Tibial nerve (tissue), 4 donors: ENCODE measurements at regions not wholly inside any gene's neighbourhood (a gene's known extent, or its start where the extent isn't known, plus 50 kb on each side); places are given as distances from the start of the nearest gene placed in this dataset.

Source experiments
- DNase-seq, 2 donors: peaks; one replicate each; pipeline ENCODE4 v3.0.0-alpha.2; 2019; ENCODE audit warnings: low spot score in 2 of 2
- H3K27ac ChIP-seq, 4 donors: fragments of 200-600 bp; sonication (generic) in 3 of 4; one replicate each; pipeline ENCODE4 v1.5.1; 2017 to 2019; ENCODE audit warnings: mild to moderate bottlenecking in 1 of 4
- H3K27me3 ChIP-seq, 2 donors: fragments of 200-600 bp; sonication (generic) in 1 of 2; one replicate each; pipeline versions ENCODE4 v1.5.1 to v1.6.0; 2017 to 2019
- H3K36me3 ChIP-seq, 3 donors: fragments of 200-600 bp; sonication (generic); one replicate each; pipeline ENCODE4 v1.5.1; 2018 to 2019
- H3K4me1 ChIP-seq, 4 donors: fragments of 200-600 bp; sonication (generic) in 3 of 4; one replicate each; pipeline ENCODE4 v1.5.1; 2017 to 2019
- H3K4me3 ChIP-seq, 4 donors: fragments of 200-600 bp; sonication (generic) in 3 of 4; one replicate each; pipeline ENCODE4 v1.5.1; 2017 to 2019; ENCODE audit warnings: mild to moderate bottlenecking in 1 of 4, moderate library complexity in 1 of 4
- H3K9me3 ChIP-seq, 4 donors: fragments of 200-600 bp; sonication (generic) in 3 of 4; one replicate each; pipeline ENCODE4 v1.5.1; 2017 to 2019
- CTCF ChIP-seq, 5 experiments: fragments of 200-600 bp in 3 of 5; fragments of 450-650 bp in 2 of 5; sonication (generic) in 3 of 5; IDR thresholded peaks; one replicate each; pipeline ENCODE4 v1.5.1; 2016 to 2019; ENCODE audit warnings: antibody characterized with exemption in 5 of 5, mild to moderate bottlenecking in 3 of 5, moderate library complexity in 2 of 5
- EP300 ChIP-seq, 2 donors: sonication (generic); formaldehyde crosslinking; IDR thresholded peaks; one replicate each; pipeline ENCODE4 v1.6.1; 2017; ENCODE audit warnings: antibody characterized with exemption in 2 of 2, mild to moderate bottlenecking in 1 of 2
- POLR2A ChIP-seq, 2 donors: fragments of 450-650 bp; IDR thresholded peaks; one replicate each; pipeline ENCODE4 v1.6.1; 2017; ENCODE audit warnings: antibody characterized with exemption in 2 of 2, mild to moderate bottlenecking in 2 of 2, moderate library complexity in 2 of 2
- WGBS, 2 donors: methylation state at CpG; one replicate each; pipeline ENCODE4 v1.1.5; 2018; 5-methylcytosine and 5-hydroxymethylcytosine counted together

DNA sequence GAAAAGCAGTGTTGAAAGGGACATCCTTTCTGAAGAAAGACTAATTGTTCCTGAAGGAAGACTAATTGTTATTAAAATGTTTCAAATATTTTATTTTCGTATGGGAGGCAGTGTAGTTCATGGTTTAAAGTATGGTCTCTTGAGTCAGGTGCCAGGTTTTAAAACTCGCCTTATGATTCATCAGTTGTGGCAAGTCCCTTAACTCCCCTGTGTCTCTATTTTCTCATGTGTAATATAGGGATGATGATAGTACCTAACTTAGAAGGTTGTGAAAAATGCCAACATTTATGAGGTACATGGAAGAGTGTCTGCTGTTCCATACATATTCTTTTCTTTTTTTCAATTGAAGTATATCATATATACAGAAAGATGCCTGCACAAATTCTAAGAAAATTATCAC lies 414.2 kb upstream of the DIPK2B start:
- peaks cover 0 to 3% (median 0%) of the 10 kb centered on the region in 4 donors for H3K9me3 ChIP-seq
- WGBS, 2 donors: 65 to 67% methylated on average over 2 of the region's 2 CpGs
- no peaks in the 10 kb centered on the region for H3K27me3 ChIP-seq
- H3K36me3 ChIP-seq: no peaks in the 10 kb centered on the region
- TF ChIP-seq EP300 (IDR thresholded peaks at IDR 0.05) (no peak), CTCF (IDR thresholded peaks at IDR 0.05) (no peak), POLR2A (IDR thresholded peaks at IDR 0.05) (no peak)
- H3K4me1 ChIP-seq: no peaks in the 10 kb centered on the region
- DNase-seq: no peak
- no peak overlapping the region for H3K4me3 ChIP-seq
- no peak overlapping the region for H3K27ac ChIP-seq

DNA sequence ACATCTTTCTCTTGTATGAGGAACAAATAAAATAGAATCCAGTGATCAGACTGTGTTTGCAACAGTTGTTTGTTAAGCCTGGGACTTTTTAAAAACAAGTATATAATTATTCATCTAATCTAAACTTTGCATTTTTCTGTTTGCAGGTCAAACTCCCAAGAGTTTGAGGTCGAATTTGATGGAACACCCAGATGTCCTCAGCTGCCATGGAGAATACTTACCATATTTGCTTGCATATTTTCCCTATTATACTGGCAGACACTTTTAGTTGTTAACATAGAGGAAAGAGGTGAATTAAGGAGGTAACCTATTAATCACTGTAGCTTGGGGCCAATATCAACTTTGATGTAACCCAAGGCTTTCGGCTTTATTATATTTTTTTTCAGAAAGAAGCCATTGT lies 401.5 kb upstream of the DIPK2B start:
- Histone ChIP-seq H3K4me1 (no peaks in the 10 kb centered on the region), H3K9me3 (peaks cover 0 to 10% (median 0%) of the 10 kb centered on the region in 4 donors), H3K36me3 (no peaks in the 10 kb centered on the region), H3K27me3 (no peaks in the 10 kb centered on the region), H3K27ac (no peak overlapping the region), H3K4me3 (no peak overlapping the region)
- WGBS, 2 donors: 34 to 43% methylated on average over 2 of the region's 2 CpGs
- no peak for DNase-seq
- TF ChIP-seq EP300 (IDR thresholded peaks at IDR 0.05) (no peak), POLR2A (IDR thresholded peaks at IDR 0.05) (no peak)

DNA sequence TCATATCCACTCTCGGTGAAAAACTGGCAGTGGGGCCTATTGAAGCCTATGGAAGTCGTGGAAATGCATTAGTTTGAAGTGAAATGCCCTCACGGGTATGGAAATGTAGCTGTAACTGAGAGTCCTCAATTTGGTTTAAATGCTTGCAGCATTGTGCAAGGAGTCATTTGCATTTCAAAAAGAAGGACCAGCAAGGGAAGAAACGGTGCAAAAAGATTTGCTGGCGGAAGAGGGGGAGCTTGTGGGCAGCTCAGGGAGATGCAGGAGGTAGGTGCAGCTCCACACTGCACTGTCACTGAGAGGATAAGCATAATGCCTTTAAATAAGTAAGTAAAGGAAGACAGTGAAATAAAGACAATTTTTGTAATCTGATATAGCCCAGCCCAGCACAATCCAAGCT lies 400.4 kb upstream of the DIPK2B start:
- no peaks in the 10 kb centered on the region for H3K4me1 ChIP-seq
- DNase-seq: no peak
- H3K4me3 ChIP-seq: no peak overlapping the region
- no peaks in the 10 kb centered on the region for H3K27me3 ChIP-seq
- no peaks in the 10 kb centered on the region for H3K36me3 ChIP-seq
- no peak for TF ChIP-seq CTCF (IDR thresholded peaks at IDR 0.05)
- no peak for TF ChIP-seq EP300 (IDR thresholded peaks at IDR 0.05)
- TF ChIP-seq POLR2A (IDR thresholded peaks at IDR 0.05): no peak
- H3K9me3 ChIP-seq: peaks cover 0 to 5% (median 0%) of the 10 kb centered on the region in 4 donors
- H3K27ac ChIP-seq: no peak overlapping the region
- WGBS, 2 donors: 59 to 76% methylated on average over 5 of the region's 5 CpGs

DNA sequence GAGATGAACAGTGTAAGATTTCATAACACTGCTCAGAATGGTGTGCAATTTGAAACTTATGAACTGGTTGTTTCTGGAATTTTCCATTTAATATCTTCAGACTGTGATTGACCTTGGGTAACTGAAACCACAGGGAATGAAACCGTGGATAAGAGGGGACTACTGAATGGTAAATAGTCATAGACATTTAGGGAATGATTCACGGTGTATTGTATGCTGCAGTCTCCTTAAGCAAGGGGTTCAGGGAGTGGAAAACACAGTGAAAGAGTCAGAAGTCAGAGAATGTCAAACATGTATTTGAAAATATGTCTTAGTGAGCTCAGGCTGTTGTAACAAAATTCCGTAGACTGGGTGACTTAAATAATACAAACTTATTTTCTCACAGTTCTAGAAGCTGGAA lies 398.2 kb upstream of the DIPK2B start:
- WGBS, 2 donors: 69 to 81% methylated on average over 3 of the region's 3 CpGs

GRCh38 chrX:45596188-45596808 lies 395.6 kb upstream of the DIPK2B start:
- no peaks in the 10 kb centered on the region for H3K9me3 ChIP-seq
- no peak for DNase-seq
- H3K36me3 ChIP-seq: no peaks in the 10 kb centered on the region
- H3K4me3 ChIP-seq: no peak overlapping the region
- TF ChIP-seq CTCF (IDR thresholded peaks at IDR 0.05) (no peak), POLR2A (IDR thresholded peaks at IDR 0.05) (no peak), EP300 (IDR thresholded peaks at IDR 0.05) (no peak)
- WGBS, 2 donors: 55 to 56% methylated on average over 2 of the region's 2 CpGs
- H3K27ac ChIP-seq: no peak overlapping the region
- H3K4me1 ChIP-seq: no peaks in the 10 kb centered on the region
- no peaks in the 10 kb centered on the region for H3K27me3 ChIP-seq

More for the DNA sequence above, 398.2 kb upstream of the DIPK2B start:
- no peaks in the 10 kb centered on the region for H3K36me3 ChIP-seq
- no peak for DNase-seq
- TF ChIP-seq CTCF (IDR thresholded peaks at IDR 0.05) (no peak), EP300 (IDR thresholded peaks at IDR 0.05) (no peak), POLR2A (IDR thresholded peaks at IDR 0.05) (no peak)
- no peaks in the 10 kb centered on the region for H3K27me3 ChIP-seq
- no peak overlapping the region for H3K27ac ChIP-seq
- H3K9me3 ChIP-seq: no peaks in the 10 kb centered on the region
- H3K4me3 ChIP-seq: no peak overlapping the region
- no peaks in the 10 kb centered on the region for H3K4me1 ChIP-seq
